Fibroblast of lung (primary cell): ENCODE measurements at regions not wholly inside any gene's neighbourhood (a gene's known extent, or its start where the extent isn't known, plus 50 kb on each side); places are given as distances from the start of the nearest gene placed in this dataset.

Experiments
- DNase-seq, 2 donors: peaks; one replicate each; pipeline versions ENCODE4 v3.0.0 to v3.0.0-alpha.2; 2010; ENCODE audit warnings: low read depth in 2 of 2
- H2AFZ ChIP-seq: 2 replicates; pipeline ENCODE4 v1.5.1; 2012; ENCODE audit warnings: low read length, control low read depth, inconsistent platforms
- H3K27ac ChIP-seq: 2 replicates; pipeline ENCODE4 v1.5.1; 2011; ENCODE audit warnings: low read length, control low read depth; ENCODE audit not compliant: insufficient read depth
- H3K27me3 ChIP-seq: 2 replicates; pipeline ENCODE4 v1.5.1; 2011; ENCODE audit warnings: mild to moderate bottlenecking, low read length; ENCODE audit not compliant: control insufficient read depth, insufficient read depth
- H3K36me3 ChIP-seq: 2 replicates; pipeline ENCODE4 v1.5.1; 2011; ENCODE audit warnings: low read length; ENCODE audit not compliant: control insufficient read depth, insufficient read depth
- H3K4me1 ChIP-seq: 2 replicates; pipeline ENCODE4 v1.5.1; 2011; ENCODE audit warnings: low read length; ENCODE audit not compliant: control insufficient read depth, insufficient read depth; ENCODE audit errors: extremely low read depth
- H3K4me2 ChIP-seq: 2 replicates; pipeline ENCODE4 v1.5.1; 2011; ENCODE audit warnings: low read length, control low read depth; ENCODE audit not compliant: insufficient read depth; ENCODE audit errors: extremely low read depth
- H3K4me3 ChIP-seq, 4 experiments: fragments of 200-600 bp in 1 of 4; sonication (generic) in 1 of 4; replicated peaks in 1 of 4; 2 replicates each; pipeline ENCODE4 v1.5.1; 2011 to 2016; ENCODE audit warnings: low read length in 4 of 4, low read depth in 3 of 4, mild to moderate bottlenecking in 3 of 4, control low read depth in 2 of 4, inconsistent platforms in 1 of 4, mixed read lengths in 1 of 4; ENCODE audit not compliant: insufficient read depth in 1 of 4; ENCODE audit errors: control extremely low read depth in 1 of 4
- H3K79me2 ChIP-seq: 2 replicates; pipeline ENCODE4 v1.5.1; 2012; ENCODE audit warnings: mild to moderate bottlenecking, low read length, inconsistent platforms; ENCODE audit not compliant: control insufficient read depth, insufficient read depth
- H3K9ac ChIP-seq: 2 replicates; pipeline ENCODE4 v1.5.1; 2011; ENCODE audit warnings: mild to moderate bottlenecking, low read length, control low read depth; ENCODE audit not compliant: insufficient read depth
- H3K9me3 ChIP-seq: 2 replicates; pipeline ENCODE4 v1.5.1; 2012; ENCODE audit warnings: low read depth, low read length; ENCODE audit not compliant: control insufficient read depth, insufficient read depth
- H4K20me1 ChIP-seq: 2 replicates; pipeline ENCODE4 v1.5.1; 2011; ENCODE audit warnings: low read length; ENCODE audit not compliant: control insufficient read depth, insufficient read depth; ENCODE audit errors: extremely low read depth
- EZH2 ChIP-seq: IDR thresholded peaks from 2 replicates; pipeline ENCODE4 v1.5.1; 2012; ENCODE audit warnings: low read length, control low read depth, mild to moderate bottlenecking; ENCODE audit errors: missing control alignments
- TF ChIP-seq, protein P1 (sequence below), 2 donors: IDR thresholded peaks in 1 of 2; conservative IDR thresholded peaks in 1 of 2; 1 replicate in 1 of 2; 2 replicates in 1 of 2; pipeline ENCODE4 v1.5.1; 2011 to 2012; ENCODE audit warnings: low read length in 2 of 2, control low read depth in 1 of 2, inconsistent platforms in 1 of 2, low read depth in 1 of 2, mild to moderate bottlenecking in 1 of 2

DNA sequence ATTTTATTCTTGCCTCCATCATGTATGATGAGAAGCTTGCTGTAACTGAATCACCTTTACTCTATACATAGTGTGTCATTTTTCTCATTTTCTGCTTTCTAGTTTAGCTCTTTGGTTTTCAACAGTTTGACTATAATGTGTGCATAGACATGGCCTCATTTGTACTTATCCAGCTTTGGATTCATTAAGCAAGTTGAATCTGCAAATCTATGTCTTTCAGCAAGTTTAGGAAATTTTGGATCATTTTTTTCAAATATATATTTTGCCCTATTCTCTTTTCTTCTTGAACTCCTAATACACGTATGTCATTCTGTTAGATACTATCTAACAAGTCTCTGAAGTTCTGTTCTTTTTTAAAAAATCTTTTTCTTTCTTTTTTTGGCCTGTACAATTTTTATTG lies 57.8 kb downstream of the PRLHR start:
- Histone ChIP-seq H3K79me2 (no peaks in the 10 kb centered on the region), H3K9ac (no peak overlapping the region), H3K27me3 (no peaks in the 10 kb centered on the region), H3K4me3 (no peak overlapping the region), H3K9me3 (no peaks in the 10 kb centered on the region), H3K4me2 (no peak overlapping the region), H4K20me1 (no peaks in the 10 kb centered on the region), H3K4me1 (no peaks in the 10 kb centered on the region), H3K36me3 (no peaks in the 10 kb centered on the region), H3K27ac (no peak overlapping the region), H2AFZ (no peak overlapping the region)
- DNase-seq, result no peak
- TF ChIP-seq, protein P1, sequence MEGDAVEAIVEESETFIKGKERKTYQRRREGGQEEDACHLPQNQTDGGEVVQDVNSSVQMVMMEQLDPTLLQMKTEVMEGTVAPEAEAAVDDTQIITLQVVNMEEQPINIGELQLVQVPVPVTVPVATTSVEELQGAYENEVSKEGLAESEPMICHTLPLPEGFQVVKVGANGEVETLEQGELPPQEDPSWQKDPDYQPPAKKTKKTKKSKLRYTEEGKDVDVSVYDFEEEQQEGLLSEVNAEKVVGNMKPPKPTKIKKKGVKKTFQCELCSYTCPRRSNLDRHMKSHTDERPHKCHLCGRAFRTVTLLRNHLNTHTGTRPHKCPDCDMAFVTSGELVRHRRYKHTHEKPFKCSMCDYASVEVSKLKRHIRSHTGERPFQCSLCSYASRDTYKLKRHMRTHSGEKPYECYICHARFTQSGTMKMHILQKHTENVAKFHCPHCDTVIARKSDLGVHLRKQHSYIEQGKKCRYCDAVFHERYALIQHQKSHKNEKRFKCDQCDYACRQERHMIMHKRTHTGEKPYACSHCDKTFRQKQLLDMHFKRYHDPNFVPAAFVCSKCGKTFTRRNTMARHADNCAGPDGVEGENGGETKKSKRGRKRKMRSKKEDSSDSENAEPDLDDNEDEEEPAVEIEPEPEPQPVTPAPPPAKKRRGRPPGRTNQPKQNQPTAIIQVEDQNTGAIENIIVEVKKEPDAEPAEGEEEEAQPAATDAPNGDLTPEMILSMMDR (conservative IDR thresholded peaks at IDR 0.05 in 1 of 2, IDR thresholded peaks at IDR 0.05 in 1 of 2; ENCODE audit: low read depth in 1 of 2, low read length in 2 of 2), result no peak
- TF ChIP-seq EZH2, result no peak

DNA sequence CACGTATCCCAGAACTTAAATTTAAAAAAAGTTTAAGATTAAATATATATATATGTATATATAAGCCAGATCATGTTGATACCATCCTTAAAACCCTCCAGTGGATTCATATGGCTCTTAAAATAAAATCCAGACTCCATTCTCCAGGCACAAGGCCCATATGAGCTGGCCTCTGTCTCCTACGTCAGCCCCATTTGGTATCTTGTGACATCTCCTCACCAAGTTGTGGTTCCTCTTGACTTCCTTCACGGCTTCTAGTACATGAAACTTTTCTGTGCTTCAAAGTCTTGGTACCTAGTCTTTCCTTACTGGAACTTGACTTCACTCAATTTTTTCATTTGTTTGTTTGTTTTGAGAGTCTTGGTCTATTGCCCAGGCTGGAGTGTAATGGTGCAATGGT lies 61.3 kb downstream of the PRLHR start:
- no peak overlapping the region for H3K9ac ChIP-seq
- H3K9me3 ChIP-seq, result no peaks in the 10 kb centered on the region
- H3K27ac ChIP-seq, result no peak overlapping the region
- no peak for DNase-seq
- no peaks in the 10 kb centered on the region for H3K27me3 ChIP-seq
- no peaks in the 10 kb centered on the region for H4K20me1 ChIP-seq
- no peak overlapping the region for H3K4me2 ChIP-seq
- no peaks in the 10 kb centered on the region for H3K36me3 ChIP-seq
- no peak for TF ChIP-seq EZH2
- TF ChIP-seq, protein P1 (conservative IDR thresholded peaks at IDR 0.05 in 1 of 2, IDR thresholded peaks at IDR 0.05 in 1 of 2; ENCODE audit: low read depth in 1 of 2, low read length in 2 of 2), result no peak
- H3K79me2 ChIP-seq, result no peaks in the 10 kb centered on the region
- no peaks in the 10 kb centered on the region for H3K4me1 ChIP-seq
- H3K4me3 ChIP-seq, result no peak overlapping the region
- no peak overlapping the region for H2AFZ ChIP-seq

DNA sequence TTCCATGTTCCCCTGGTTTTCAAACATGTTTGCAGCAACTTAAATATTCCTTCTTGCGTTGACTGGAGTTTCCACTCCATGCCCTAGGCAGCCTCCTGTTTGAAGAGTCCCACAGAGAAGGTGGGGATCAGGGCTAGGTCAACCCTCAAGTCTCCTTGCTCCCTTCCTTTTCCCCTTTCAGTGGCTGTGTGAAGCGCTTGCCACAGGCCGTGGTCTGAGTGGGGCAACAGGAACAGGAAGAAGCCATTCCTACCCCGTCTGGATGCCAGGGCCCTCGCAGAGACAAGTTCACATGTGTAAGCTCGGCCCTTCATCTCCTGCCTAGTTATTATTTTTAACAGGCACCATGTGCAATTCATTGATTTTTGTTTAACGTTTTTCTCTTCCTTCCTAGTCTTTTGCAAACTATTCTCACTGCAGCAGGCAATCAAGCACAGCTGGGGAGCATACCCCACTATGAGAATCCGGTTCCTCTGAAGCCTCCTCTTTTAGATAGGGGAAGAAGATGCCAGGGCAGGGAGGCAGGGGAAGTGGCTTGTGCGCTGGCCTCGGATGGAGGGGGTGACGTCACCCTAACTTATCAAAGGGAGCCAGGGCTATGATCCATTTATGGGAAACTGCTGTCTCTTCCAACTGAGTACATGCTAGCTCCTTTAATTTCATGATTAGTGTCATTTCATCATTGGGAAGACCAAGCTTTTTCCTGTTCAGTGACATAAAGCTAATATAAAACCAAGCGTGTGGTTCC lies 64.2 kb downstream of the PRLHR start:
- DNase-seq, result no peak
- no peak overlapping the region for H3K27ac ChIP-seq
- no peaks in the 10 kb centered on the region for H3K9me3 ChIP-seq
- no peaks in the 10 kb centered on the region for H3K36me3 ChIP-seq
- H3K79me2 ChIP-seq, result no peaks in the 10 kb centered on the region
- no peaks in the 10 kb centered on the region for H3K4me1 ChIP-seq
- no peak overlapping the region for H2AFZ ChIP-seq
- no peak overlapping the region for H3K4me3 ChIP-seq
- no peaks in the 10 kb centered on the region for H4K20me1 ChIP-seq
- TF ChIP-seq, protein P1 (conservative IDR thresholded peaks at IDR 0.05 in 1 of 2, IDR thresholded peaks at IDR 0.05 in 1 of 2; ENCODE audit: low read depth in 1 of 2, low read length in 2 of 2), result no peak
- no peak for TF ChIP-seq EZH2
- no peak overlapping the region for H3K9ac ChIP-seq
- H3K4me2 ChIP-seq, result no peak overlapping the region
- no peaks in the 10 kb centered on the region for H3K27me3 ChIP-seq
